ENCODE measurements at regions not wholly inside any gene's neighbourhood (a gene's known extent, or its start where the extent isn't known, plus 50 kb on each side); places are given as distances from the start of the nearest gene placed in this dataset.

DNA sequence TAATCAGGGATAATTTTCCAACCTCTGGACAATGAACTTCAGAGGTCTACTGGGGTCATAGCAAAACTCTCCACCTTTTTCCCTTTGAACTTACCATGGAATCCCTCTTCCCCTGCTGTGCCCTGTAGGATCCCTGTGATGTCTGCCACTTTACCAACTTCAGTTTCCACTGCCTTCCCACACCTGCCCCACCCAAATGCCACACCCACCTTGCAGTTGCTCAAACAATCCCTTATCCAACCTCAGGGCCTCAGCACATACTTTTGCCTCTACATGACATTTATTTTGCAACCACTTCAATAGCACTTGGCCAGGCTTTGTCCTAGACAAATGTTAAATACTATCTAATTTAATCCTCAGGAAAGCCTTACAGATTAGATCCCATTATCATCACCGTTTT is 463.7 kb upstream of the WWC1 start:
- TF ChIP-seq ZNF8 (CRISPR knock-in tag; IDR thresholded peaks at IDR 0.05): no peak
- TF ChIP-seq, protein P1, sequence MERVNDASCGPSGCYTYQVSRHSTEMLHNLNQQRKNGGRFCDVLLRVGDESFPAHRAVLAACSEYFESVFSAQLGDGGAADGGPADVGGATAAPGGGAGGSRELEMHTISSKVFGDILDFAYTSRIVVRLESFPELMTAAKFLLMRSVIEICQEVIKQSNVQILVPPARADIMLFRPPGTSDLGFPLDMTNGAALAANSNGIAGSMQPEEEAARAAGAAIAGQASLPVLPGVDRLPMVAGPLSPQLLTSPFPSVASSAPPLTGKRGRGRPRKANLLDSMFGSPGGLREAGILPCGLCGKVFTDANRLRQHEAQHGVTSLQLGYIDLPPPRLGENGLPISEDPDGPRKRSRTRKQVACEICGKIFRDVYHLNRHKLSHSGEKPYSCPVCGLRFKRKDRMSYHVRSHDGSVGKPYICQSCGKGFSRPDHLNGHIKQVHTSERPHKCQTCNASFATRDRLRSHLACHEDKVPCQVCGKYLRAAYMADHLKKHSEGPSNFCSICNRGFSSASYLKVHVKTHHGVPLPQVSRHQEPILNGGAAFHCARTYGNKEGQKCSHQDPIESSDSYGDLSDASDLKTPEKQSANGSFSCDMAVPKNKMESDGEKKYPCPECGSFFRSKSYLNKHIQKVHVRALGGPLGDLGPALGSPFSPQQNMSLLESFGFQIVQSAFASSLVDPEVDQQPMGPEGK (CRISPR knock-in tag; IDR thresholded peaks at IDR 0.05; ENCODE audit: borderline replicate concordance): no peak
- no peak for TF ChIP-seq TOX (CRISPR knock-in tag; IDR thresholded peaks at IDR 0.05; ENCODE audit: borderline replicate concordance)
- no peak for TF ChIP-seq ZFP30 (CRISPR knock-in tag; IDR thresholded peaks at IDR 0.05)
- TF ChIP-seq, protein P2, sequence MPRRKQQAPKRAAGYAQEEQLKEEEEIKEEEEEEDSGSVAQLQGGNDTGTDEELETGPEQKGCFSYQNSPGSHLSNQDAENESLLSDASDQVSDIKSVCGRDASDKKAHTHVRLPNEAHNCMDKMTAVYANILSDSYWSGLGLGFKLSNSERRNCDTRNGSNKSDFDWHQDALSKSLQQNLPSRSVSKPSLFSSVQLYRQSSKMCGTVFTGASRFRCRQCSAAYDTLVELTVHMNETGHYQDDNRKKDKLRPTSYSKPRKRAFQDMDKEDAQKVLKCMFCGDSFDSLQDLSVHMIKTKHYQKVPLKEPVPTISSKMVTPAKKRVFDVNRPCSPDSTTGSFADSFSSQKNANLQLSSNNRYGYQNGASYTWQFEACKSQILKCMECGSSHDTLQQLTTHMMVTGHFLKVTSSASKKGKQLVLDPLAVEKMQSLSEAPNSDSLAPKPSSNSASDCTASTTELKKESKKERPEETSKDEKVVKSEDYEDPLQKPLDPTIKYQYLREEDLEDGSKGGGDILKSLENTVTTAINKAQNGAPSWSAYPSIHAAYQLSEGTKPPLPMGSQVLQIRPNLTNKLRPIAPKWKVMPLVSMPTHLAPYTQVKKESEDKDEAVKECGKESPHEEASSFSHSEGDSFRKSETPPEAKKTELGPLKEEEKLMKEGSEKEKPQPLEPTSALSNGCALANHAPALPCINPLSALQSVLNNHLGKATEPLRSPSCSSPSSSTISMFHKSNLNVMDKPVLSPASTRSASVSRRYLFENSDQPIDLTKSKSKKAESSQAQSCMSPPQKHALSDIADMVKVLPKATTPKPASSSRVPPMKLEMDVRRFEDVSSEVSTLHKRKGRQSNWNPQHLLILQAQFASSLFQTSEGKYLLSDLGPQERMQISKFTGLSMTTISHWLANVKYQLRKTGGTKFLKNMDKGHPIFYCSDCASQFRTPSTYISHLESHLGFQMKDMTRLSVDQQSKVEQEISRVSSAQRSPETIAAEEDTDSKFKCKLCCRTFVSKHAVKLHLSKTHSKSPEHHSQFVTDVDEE (CRISPR knock-in tag; IDR thresholded peaks at IDR 0.05): no peak
- TF ChIP-seq PPARA (CRISPR knock-in tag; IDR thresholded peaks at IDR 0.05; ENCODE audit: borderline replicate concordance): no peak
- no peak for TF ChIP-seq ZFP3 (CRISPR knock-in tag; IDR thresholded peaks at IDR 0.05)
- TF ChIP-seq GLIS3 (CRISPR knock-in tag; IDR thresholded peaks at IDR 0.05): no peak
- no peak for TF ChIP-seq ARNTL (CRISPR knock-in tag; IDR thresholded peaks at IDR 0.05; ENCODE audit: borderline replicate concordance, low read depth)
- TF ChIP-seq ZNF70 (CRISPR knock-in tag; IDR thresholded peaks at IDR 0.05): no peak
- TF ChIP-seq SNAI2 (CRISPR knock-in tag; IDR thresholded peaks at IDR 0.05): no peak
- TF ChIP-seq RARB (CRISPR knock-in tag; IDR thresholded peaks at IDR 0.05): no peak
- no peak for TF ChIP-seq CSDC2 (CRISPR knock-in tag; IDR thresholded peaks at IDR 0.05)

Measured in SK-N-SH treated with all-trans-retinoic acid at 6 μM for 48 hours (cell line).